GM23338 (cell line): ENCODE measurements at regions not wholly inside any gene's neighbourhood (a gene's known extent, or its start where the extent isn't known, plus 50 kb on each side); places are given as distances from the start of the nearest gene placed in this dataset.

ENCODE experiments used
- CREB1 ChIP-seq: fragments of 250-450 bp; sonication (Bioruptor Pico); IDR thresholded peaks from 2 replicates; pipeline ENCODE4 v1.5.0; 2020; ENCODE audit warnings: low read depth, mild to moderate bottlenecking, moderate library complexity
- EZH2 ChIP-seq: fragments of 200-600 bp; sonication (generic); IDR thresholded peaks from one replicate; pipeline ENCODE4 v1.8.0; 2017; ENCODE audit warnings: antibody characterized with exemption, mild to moderate bottlenecking, low read depth; ENCODE audit not compliant: unreplicated experiment
- EZH2phosphoT487 ChIP-seq: fragments of 200-600 bp; sonication (generic); IDR thresholded peaks from one replicate; pipeline ENCODE4 v1.8.1; 2018; ENCODE audit warnings: antibody characterized with exemption; ENCODE audit not compliant: unreplicated experiment
- JUNB ChIP-seq: IDR thresholded peaks from one replicate; pipeline ENCODE4 v1.6.1; 2016; ENCODE audit warnings: antibody characterized with exemption; ENCODE audit not compliant: unreplicated experiment
- NANOG ChIP-seq: IDR thresholded peaks from 2 replicates; pipeline ENCODE4 v1.6.1; 2016; ENCODE audit warnings: antibody characterized with exemption, borderline replicate concordance
- POLR2AphosphoS5 ChIP-seq: IDR thresholded peaks from 2 replicates; pipeline ENCODE4 v1.6.1; 2016; ENCODE audit warnings: antibody characterized with exemption, low read depth
- REST ChIP-seq: IDR thresholded peaks from one replicate; pipeline ENCODE4 v1.6.1; 2018; ENCODE audit warnings: antibody characterized with exemption; ENCODE audit not compliant: unreplicated experiment
- STAT1 ChIP-seq: IDR thresholded peaks from one replicate; pipeline ENCODE4 v1.6.1; 2016; ENCODE audit warnings: antibody characterized with exemption; ENCODE audit not compliant: unreplicated experiment
- ZNF114 ChIP-seq: fragments of 250-450 bp; sonication (Bioruptor Pico); IDR thresholded peaks from 2 replicates; pipeline ENCODE4 v1.5.0; 2020; ENCODE audit warnings: mild to moderate bottlenecking, moderate library complexity
- ZNF331 ChIP-seq: fragments of 250-450 bp; sonication (Bioruptor Pico); IDR thresholded peaks from 2 replicates; pipeline ENCODE4 v1.5.0; 2020; ENCODE audit warnings: low read depth, mild to moderate bottlenecking, moderate library complexity
- TF ChIP-seq, protein P1 (sequence below), 2 experiments: fragments of 200-600 bp in 1 of 2; sonication (generic) in 1 of 2; conservative IDR thresholded peaks; 2 replicates each; pipeline versions ENCODE4 v1.5.1 to v1.6.1; 2016 to 2017; ENCODE audit warnings: antibody characterized with exemption in 2 of 2, low read depth in 2 of 2, mild to moderate bottlenecking in 2 of 2, moderate library complexity in 1 of 2
- TF ChIP-seq, protein P2 (sequence below): IDR thresholded peaks from 2 replicates; pipeline ENCODE4 v1.6.1; 2016; ENCODE audit warnings: antibody characterized with exemption

GRCh38 chr16:65956100-65956499, 410.4 kb upstream of the CDH5 start:
- no peak for TF ChIP-seq POLR2AphosphoS5
- TF ChIP-seq, protein P1, sequence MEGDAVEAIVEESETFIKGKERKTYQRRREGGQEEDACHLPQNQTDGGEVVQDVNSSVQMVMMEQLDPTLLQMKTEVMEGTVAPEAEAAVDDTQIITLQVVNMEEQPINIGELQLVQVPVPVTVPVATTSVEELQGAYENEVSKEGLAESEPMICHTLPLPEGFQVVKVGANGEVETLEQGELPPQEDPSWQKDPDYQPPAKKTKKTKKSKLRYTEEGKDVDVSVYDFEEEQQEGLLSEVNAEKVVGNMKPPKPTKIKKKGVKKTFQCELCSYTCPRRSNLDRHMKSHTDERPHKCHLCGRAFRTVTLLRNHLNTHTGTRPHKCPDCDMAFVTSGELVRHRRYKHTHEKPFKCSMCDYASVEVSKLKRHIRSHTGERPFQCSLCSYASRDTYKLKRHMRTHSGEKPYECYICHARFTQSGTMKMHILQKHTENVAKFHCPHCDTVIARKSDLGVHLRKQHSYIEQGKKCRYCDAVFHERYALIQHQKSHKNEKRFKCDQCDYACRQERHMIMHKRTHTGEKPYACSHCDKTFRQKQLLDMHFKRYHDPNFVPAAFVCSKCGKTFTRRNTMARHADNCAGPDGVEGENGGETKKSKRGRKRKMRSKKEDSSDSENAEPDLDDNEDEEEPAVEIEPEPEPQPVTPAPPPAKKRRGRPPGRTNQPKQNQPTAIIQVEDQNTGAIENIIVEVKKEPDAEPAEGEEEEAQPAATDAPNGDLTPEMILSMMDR (conservative IDR thresholded peaks at IDR 0.05; ENCODE audit: low read depth in 2 of 2): no peak
- no peak for TF ChIP-seq CREB1
- no peak for TF ChIP-seq EZH2phosphoT487
- TF ChIP-seq EZH2: no peak
- TF ChIP-seq REST: no peak
- no peak for TF ChIP-seq ZNF114
- TF ChIP-seq, protein P2, sequence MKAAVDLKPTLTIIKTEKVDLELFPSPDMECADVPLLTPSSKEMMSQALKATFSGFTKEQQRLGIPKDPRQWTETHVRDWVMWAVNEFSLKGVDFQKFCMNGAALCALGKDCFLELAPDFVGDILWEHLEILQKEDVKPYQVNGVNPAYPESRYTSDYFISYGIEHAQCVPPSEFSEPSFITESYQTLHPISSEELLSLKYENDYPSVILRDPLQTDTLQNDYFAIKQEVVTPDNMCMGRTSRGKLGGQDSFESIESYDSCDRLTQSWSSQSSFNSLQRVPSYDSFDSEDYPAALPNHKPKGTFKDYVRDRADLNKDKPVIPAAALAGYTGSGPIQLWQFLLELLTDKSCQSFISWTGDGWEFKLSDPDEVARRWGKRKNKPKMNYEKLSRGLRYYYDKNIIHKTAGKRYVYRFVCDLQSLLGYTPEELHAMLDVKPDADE: no peak
- TF ChIP-seq JUNB: no peak
- no peak for TF ChIP-seq STAT1
- TF ChIP-seq NANOG: no peak
- TF ChIP-seq ZNF331: no peak
